IPS-15b (cell line): ENCODE measurements at regions not wholly inside any gene's neighbourhood (a gene's known extent, or its start where the extent isn't known, plus 50 kb on each side); places are given as distances from the start of the nearest gene placed in this dataset.

Experiments
- H3K27me3 ChIP-seq: one replicate; pipeline ENCODE4 v1.6.1; 2013; ENCODE audit warnings: low read length; ENCODE audit not compliant: control insufficient read depth, insufficient read depth
- H3K36me3 ChIP-seq: one replicate; pipeline ENCODE4 v1.6.1; 2013; ENCODE audit warnings: low read length; ENCODE audit not compliant: control insufficient read depth, insufficient read depth
- H3K4me1 ChIP-seq: one replicate; pipeline ENCODE4 v1.6.1; 2013; ENCODE audit warnings: mild to moderate bottlenecking, low read length; ENCODE audit not compliant: control insufficient read depth, insufficient read depth
- H3K4me3 ChIP-seq: one replicate; pipeline ENCODE4 v1.5.1; 2013; ENCODE audit warnings: low read depth, low read length
- H3K9ac ChIP-seq: one replicate; pipeline ENCODE4 v1.6.1; 2013; ENCODE audit warnings: low read depth, mild to moderate bottlenecking, low read length
- H3K9me3 ChIP-seq: one replicate; pipeline ENCODE4 v1.6.1; 2013; ENCODE audit warnings: mild to moderate bottlenecking, low read length; ENCODE audit not compliant: control insufficient read depth, insufficient read depth

DNA sequence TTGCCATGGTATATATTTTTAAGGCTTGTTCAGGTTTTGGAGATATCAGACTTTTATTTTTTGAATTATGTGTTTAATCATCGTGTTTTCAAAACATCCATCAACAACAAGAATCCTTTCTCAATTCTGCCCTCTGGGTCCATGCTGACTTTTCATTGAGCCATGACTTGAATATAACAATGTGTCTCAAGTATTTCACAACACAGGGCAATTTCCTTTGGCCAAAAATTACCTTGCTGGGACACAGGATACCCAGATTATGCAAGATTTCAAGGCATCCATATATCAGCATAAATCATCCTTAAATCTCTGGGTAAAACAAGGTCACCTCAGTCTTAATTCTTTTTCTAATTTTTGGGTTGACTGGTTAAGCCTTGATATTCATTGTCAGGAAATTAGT, 411.2 kb upstream of the USP24 start:
- no peaks in the 10 kb centered on the region for H3K27me3 ChIP-seq
- H3K36me3 ChIP-seq = no peaks in the 10 kb centered on the region
- no peak overlapping the region for H3K4me3 ChIP-seq

DNA sequence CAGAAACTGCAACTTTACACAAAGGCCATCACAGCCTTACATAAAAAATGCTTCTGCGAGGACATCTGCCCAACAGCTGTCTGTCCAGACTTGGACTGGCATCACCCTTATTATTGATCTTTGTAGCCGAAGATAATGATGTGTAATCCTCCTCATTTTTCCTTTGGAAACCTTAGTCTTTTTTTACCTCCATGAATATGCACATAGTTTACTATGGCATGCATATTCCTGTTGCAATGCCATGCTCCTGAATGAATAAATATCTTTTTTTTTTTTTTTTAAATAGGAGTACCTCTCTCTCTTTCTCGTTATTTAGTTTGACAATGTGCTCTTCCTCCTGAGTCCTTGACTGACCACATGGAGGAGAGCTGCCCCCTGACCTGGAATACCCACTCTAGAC, 409.6 kb upstream of the USP24 start:
- Histone ChIP-seq H3K4me1 (no peaks in the 10 kb centered on the region), H3K36me3 (no peaks in the 10 kb centered on the region), H3K9ac (no peak overlapping the region), H3K4me3 (no peak overlapping the region), H3K27me3 (no peaks in the 10 kb centered on the region), H3K9me3 (no peaks in the 10 kb centered on the region)

More for the DNA sequence above, 411.2 kb upstream of the USP24 start:
- Histone ChIP-seq H3K9me3 (no peaks in the 10 kb centered on the region), H3K9ac (no peak overlapping the region), H3K4me1 (no peaks in the 10 kb centered on the region)

DNA sequence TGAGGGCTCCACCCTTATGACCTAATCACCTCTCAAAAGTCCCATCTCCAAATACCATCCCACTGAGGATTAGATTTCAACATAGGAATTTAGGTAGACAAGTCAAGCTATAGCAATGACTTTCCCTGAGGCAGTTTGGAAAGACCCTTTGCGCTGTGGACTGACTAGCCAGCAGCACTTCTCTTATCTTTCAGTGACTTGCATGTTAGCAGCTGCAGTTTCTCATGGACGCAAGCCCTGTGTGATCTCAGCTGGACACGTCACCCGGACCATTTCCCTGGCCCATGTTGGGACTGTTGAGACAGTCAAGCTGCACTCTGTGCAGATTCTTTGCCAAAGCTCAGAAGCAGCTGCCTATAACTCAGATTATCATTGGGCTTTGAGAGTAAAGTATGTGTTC, 408.1 kb upstream of the USP24 start:
- H3K27me3 ChIP-seq = no peaks in the 10 kb centered on the region
- H3K4me1 ChIP-seq = no peaks in the 10 kb centered on the region
- no peaks in the 10 kb centered on the region for H3K36me3 ChIP-seq
- no peak overlapping the region for H3K4me3 ChIP-seq
- no peak overlapping the region for H3K9ac ChIP-seq
- no peaks in the 10 kb centered on the region for H3K9me3 ChIP-seq

DNA sequence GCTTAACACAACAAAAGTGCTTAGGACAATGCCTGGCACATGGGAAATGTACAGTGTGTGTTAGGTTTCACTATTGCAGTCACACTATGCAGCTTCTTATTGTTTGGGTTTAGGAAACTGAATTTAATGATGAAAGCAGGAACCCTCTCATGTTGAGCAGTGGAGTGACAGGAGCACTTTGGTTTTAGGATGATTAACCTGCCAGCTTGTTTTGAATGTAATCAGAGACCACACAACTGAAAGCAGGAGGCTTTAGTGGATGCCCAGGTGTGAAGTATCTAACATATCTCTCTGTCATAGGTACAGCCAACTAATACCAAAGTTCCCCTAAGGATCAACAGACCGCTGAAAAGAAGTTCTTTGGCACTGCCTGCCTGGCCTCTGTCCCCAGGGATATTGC, 406.9 kb upstream of the USP24 start:
- H3K27me3 ChIP-seq = no peaks in the 10 kb centered on the region
- H3K4me1 ChIP-seq = no peaks in the 10 kb centered on the region
- no peak overlapping the region for H3K9ac ChIP-seq
- H3K4me3 ChIP-seq = no peak overlapping the region
- no peaks in the 10 kb centered on the region for H3K36me3 ChIP-seq
- no peaks in the 10 kb centered on the region for H3K9me3 ChIP-seq

DNA sequence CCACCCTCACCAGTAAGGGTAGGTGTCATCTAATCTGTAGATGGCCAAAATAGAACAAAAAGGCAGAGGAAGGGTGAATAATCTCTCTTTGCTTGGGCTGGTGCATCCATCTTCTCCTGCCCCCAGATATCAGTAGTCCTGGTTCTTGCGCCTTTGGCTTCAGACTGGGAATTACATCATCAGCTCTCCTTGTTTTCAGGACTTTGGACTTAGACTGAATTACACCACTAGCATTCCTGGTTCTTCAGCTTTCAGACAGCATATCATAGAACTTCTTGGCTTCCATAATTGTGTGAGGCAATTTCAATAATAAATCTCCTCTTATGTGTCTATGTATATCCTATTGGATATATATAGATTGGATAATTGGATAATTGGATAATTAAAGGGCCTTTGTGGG, 403.0 kb upstream of the USP24 start:
- Histone ChIP-seq H3K27me3 (no peaks in the 10 kb centered on the region), H3K4me3 (no peak overlapping the region), H3K9ac (no peak overlapping the region), H3K9me3 (no peaks in the 10 kb centered on the region), H3K4me1 (no peaks in the 10 kb centered on the region), H3K36me3 (no peaks in the 10 kb centered on the region)

DNA sequence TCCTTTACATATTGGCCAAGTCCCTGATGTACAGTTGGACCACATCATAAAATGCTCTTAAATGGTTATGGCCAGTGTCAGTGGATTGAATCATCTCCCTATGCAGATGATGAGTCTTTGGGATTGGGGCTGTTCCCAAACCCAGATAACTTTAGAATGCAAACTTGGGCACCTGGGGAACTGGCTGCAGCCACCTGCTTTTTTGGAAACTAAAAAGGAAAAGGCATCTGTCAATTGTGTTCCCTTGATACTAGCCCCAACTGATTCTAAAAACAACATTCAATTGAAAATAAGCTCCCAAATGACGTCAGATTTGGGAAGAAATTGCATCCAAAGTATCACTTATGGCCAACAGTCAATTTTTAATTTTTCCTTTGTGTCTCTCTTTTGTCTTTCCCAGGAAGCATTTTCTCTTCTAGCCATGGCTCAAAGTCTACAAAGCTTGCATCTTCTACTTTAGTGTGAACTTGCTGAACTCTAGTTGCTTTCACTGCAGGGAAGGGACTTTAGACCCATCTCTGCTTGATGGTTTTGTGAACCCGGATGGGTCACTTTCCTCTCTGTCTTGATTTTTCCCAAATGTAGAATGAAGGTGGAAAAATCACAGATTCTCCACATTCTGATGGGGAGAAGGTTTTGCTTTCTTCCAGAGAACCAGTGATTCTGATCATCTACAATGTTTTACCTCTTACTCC, 402.3 kb upstream of the USP24 start:
- Histone ChIP-seq H3K36me3 (no peaks in the 10 kb centered on the region), H3K9ac (no peak overlapping the region), H3K4me1 (no peaks in the 10 kb centered on the region), H3K4me3 (no peak overlapping the region), H3K27me3 (no peaks in the 10 kb centered on the region), H3K9me3 (no peaks in the 10 kb centered on the region)

DNA sequence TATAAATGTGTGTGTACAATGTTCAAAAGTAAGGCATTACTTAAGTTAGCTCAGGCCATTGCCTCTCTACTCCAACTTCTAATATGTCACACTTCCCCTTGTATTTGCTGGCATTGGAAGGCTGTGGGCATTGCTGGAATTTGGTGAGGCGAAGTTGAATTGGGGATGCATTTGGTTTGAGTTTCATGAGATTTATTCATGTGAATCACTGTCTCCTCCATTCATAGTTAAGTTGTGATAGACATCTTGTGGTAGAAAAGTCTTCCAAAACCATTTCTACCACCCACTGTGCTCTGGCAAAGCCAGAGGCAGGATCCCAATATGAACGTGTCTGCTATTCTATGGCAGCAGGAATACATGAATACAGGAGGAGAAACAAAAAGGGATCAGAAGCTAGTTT, 397.8 kb upstream of the USP24 start:
- H3K4me3 ChIP-seq = no peak overlapping the region
- H3K36me3 ChIP-seq = no peaks in the 10 kb centered on the region
- no peak overlapping the region for H3K9ac ChIP-seq
- H3K4me1 ChIP-seq = no peaks in the 10 kb centered on the region
- peaks cover under 1% of the 10 kb centered on the region for H3K9me3 ChIP-seq
- no peaks in the 10 kb centered on the region for H3K27me3 ChIP-seq

DNA sequence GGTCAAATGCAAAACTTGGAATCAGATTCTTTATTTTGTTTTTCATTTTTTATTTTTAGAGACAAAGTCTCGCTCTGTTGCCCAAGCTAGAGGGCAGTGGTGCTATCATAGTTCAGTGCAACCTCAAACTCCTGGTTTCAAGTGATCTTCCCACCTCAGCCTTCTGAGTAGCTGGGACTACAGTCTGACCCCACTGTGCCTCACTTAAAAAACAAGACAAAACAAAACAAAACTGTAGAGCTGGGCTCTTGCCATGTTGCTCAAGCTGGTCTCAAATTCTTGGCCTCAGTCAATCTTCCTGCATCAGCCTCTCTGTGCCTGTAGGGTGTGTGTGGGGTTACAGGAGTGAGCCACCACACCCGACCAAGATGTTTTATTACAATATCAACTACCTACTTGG, 396.0 kb upstream of the USP24 start:
- no peaks in the 10 kb centered on the region for H3K27me3 ChIP-seq
- H3K36me3 ChIP-seq = no peaks in the 10 kb centered on the region
- H3K4me1 ChIP-seq = no peaks in the 10 kb centered on the region
- peaks cover 4% of the 10 kb centered on the region for H3K9me3 ChIP-seq
- no peak overlapping the region for H3K9ac ChIP-seq
- H3K4me3 ChIP-seq = no peak overlapping the region

DNA sequence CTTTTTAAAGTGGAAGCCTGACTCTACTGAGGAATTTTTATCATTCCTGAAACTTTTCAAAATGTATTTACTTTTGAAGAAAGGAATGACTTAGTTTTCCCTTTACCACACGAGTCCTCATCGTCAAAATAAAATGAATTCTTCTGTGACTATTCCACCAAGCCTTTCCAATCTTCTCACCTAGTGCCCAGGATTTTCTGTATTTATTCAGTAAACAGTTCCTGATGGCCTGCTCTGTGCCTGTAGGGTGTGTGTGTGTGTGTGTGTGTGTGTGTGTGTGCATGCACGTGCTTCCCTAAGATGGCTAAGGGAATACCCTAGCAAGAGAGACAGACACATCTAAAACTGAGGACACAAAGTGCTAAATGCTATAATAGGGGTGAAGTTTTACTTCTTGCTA, 395.0 kb upstream of the USP24 start:
- no peaks in the 10 kb centered on the region for H3K4me1 ChIP-seq
- H3K27me3 ChIP-seq = no peaks in the 10 kb centered on the region
- H3K36me3 ChIP-seq = no peaks in the 10 kb centered on the region
- H3K9me3 ChIP-seq = peaks cover 4% of the 10 kb centered on the region
- no peak overlapping the region for H3K4me3 ChIP-seq
- H3K9ac ChIP-seq = no peak overlapping the region

DNA sequence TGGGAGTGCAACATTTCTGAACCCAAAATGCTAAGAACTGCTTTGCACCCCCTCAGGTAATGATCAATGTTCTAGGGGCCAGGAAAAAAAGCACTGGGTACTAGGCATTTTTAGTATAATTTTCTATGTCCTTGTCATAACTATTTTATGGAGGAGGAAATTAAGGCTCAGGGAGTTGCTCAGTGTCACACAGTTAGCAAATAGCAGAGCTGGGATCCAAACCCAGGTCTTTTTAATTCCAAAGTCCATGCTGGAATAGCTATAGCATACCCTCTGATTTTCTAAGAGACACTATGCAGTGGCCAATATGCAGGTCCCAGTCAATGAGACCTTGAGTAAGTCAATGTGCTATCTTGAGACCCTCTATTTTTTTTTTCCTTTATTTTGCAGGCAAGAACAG, 394.5 kb upstream of the USP24 start:
- no peaks in the 10 kb centered on the region for H3K36me3 ChIP-seq
- H3K27me3 ChIP-seq = no peaks in the 10 kb centered on the region
- H3K4me1 ChIP-seq = no peaks in the 10 kb centered on the region
- H3K9me3 ChIP-seq = peaks cover 4% of the 10 kb centered on the region
- no peak overlapping the region for H3K4me3 ChIP-seq
- no peak overlapping the region for H3K9ac ChIP-seq

DNA sequence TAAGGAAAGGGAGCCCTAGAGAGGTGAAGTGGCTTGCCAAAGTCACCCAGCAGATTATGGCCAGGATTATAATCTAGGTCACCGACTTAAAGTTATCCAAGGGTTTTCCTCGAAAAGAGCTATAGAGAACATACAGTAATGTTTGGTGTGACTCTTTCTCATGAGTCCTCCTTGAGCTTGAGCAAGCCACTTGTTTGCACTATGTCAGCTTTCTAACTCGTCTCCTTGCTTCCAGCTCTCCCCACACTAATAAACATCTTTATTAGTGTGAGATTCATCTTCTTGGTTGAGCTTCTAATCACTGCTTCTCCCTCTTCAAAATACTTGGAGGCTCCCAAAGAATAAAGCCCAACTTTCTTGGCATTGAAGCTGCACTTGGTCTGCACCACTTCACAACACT, 390.0 kb upstream of the USP24 start:
- H3K27me3 ChIP-seq = no peaks in the 10 kb centered on the region
- H3K9ac ChIP-seq = no peak overlapping the region
- H3K36me3 ChIP-seq = no peaks in the 10 kb centered on the region
- no peaks in the 10 kb centered on the region for H3K4me1 ChIP-seq
- H3K9me3 ChIP-seq = peaks cover 4% of the 10 kb centered on the region
- H3K4me3 ChIP-seq = no peak overlapping the region

DNA sequence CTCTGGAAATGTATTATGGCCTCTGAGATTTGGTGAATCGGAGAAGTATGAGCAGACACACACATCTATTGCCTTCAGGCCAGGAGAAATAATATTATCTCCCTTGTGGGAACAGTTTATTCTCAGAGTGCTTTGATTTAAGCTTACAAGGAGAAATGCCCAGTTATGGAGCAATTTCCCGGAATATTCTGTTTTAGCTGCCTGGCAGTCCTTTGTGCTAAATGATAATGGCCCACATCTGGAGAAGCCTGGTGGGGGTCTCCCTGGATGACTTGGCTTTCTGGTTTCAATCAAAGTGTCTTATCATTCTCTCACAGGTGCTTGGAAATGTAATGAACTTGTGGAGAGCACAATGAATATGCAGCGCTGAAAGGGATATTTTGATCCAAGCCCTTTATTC, 389.6 kb upstream of the USP24 start:
- no peaks in the 10 kb centered on the region for H3K27me3 ChIP-seq

More for the DNA sequence above, 389.6 kb upstream of the USP24 start:
- Histone ChIP-seq H3K4me1 (no peaks in the 10 kb centered on the region), H3K36me3 (no peaks in the 10 kb centered on the region), H3K4me3 (no peak overlapping the region), H3K9ac (no peak overlapping the region), H3K9me3 (peaks cover 4% of the 10 kb centered on the region)
